ENCODE measurements at regions not wholly inside any gene's neighbourhood (a gene's known extent, or its start where the extent isn't known, plus 50 kb on each side); places are given as distances from the start of the nearest gene placed in this dataset.

GRCh38 chr13:75145927-75146326, 336.0 kb downstream of the TBC1D4 start:
- TF ChIP-seq CTCF (IDR thresholded peaks at IDR 0.05), result no peak
- TF ChIP-seq POLR2AphosphoS5 (IDR thresholded peaks at IDR 0.05), result no peak

Data from breast epithelium (tissue), 3 donors.